ENCODE measurements at regions not wholly inside any gene's neighbourhood (a gene's known extent, or its start where the extent isn't known, plus 50 kb on each side); places are given as distances from the start of the nearest gene placed in this dataset.
A peak's percentile ranks its signal among the peaks of the same experiment; 100 is the strongest.

DNA sequence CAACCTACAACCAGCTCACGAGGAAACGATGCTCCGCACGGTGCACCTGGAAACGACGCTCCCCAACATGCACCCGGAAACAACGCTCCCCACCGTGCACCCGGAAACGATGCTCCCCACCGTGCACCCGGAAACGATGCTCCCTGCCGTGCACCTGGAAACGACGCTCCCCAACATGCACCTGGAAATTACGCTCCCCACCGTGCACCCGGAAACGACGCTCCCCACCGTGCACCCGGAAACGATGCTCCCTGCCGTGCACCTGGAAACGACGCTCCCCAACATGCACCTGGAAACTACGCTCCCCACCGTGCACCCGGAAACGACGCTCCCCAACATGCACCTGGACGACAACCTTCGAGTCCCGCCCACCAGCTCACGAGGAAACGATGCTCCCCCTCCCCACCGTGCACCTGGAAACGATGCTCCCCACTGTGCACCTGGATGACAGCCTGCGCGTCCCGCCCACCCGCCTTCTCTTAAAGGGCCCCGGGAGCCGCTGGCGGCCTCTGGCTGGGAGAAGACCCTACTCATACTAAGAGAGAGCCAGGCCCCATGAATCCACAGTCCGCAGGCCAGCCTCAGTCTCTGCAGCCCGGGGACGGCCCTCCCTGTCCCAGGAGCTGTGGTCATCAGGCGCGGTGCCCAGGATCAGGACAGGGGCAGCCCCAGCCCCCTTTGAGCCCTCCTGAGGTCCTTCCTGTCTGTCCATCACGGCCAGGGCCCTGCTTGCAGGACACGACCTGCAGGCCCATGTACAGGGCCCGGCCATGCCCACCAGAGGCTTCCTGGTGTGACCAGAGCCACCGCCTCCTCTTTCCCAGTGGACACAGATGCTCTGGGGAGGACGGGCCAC lies 98.3 kb downstream of the PDGFA start:
- WGBS, 2 donors: 73 to 83% methylated on average over 11 to 15 of the region's 57 CpGs
- H3K4me3 ChIP-seq: no peak overlapping the region
- intact Hi-C loops (cut with DNase I): no loop called here
- H3K27me3 ChIP-seq: peaks cover 0 to 23% (median 0%) of the 10 kb centered on the region in 4 donors
- H3K36me3 ChIP-seq: no peaks in the 10 kb centered on the region
- no peak overlapping the region for H3K27ac ChIP-seq
- H3K9me3 ChIP-seq: peaks cover 0 to 14% (median 7%) of the 10 kb centered on the region in 3 donors
- peaks cover 0 to 21% (median 8%) of the 10 kb centered on the region in 3 donors for H3K4me1 ChIP-seq
- TF ChIP-seq, protein P1, sequence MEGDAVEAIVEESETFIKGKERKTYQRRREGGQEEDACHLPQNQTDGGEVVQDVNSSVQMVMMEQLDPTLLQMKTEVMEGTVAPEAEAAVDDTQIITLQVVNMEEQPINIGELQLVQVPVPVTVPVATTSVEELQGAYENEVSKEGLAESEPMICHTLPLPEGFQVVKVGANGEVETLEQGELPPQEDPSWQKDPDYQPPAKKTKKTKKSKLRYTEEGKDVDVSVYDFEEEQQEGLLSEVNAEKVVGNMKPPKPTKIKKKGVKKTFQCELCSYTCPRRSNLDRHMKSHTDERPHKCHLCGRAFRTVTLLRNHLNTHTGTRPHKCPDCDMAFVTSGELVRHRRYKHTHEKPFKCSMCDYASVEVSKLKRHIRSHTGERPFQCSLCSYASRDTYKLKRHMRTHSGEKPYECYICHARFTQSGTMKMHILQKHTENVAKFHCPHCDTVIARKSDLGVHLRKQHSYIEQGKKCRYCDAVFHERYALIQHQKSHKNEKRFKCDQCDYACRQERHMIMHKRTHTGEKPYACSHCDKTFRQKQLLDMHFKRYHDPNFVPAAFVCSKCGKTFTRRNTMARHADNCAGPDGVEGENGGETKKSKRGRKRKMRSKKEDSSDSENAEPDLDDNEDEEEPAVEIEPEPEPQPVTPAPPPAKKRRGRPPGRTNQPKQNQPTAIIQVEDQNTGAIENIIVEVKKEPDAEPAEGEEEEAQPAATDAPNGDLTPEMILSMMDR (IDR thresholded peaks at IDR 0.05): no peak
- no peak for TF ChIP-seq POLR2A (IDR thresholded peaks at IDR 0.05)
- no peak for DNase-seq

DNA sequence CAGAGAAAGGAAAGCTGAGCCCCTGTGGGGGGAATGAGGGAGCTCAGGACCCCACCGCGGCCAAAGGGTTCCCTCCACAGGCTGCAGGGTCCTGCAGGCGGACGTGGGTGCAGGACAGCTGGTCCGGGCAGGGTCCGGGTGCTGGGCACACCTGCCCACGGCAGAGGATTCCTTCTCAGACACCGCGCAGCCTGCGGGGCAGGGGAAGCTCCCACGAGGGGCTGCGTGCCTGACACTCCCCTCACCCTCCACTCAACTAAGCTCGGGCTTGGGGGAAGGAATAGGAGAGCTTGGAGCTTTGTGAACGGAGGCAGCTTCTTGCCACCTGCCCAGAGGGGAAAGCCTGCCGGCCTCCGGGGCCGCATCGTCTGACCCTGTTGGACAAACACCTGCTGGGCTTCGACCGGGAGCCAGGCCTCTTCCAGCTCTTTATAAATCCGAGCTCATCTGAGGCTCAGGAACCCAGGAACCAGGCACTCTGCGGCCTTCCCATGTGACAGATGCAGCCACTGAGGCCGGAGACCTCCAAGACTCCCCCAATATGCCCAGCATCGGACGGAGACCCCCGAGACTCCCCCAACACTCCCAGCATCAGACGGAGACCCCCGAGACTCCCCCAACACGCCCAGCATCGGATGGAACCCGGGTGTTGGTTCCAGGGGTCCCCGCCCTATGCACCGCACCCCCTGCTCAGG lies 97.3 kb downstream of the PDGFA start:
- TF ChIP-seq, protein P1 (IDR thresholded peaks at IDR 0.05): no peak
- TF ChIP-seq POLR2A (IDR thresholded peaks at IDR 0.05): no peak
- DNase-seq: no peak
- WGBS, 2 donors: 80 to 97% methylated on average over 2 to 7 of the region's 33 CpGs
- no peak overlapping the region for H3K27ac ChIP-seq
- intact Hi-C loops (cut with DNase I): no loop called here
- peaks cover 0 to 29% (median 0%) of the 10 kb centered on the region in 4 donors for H3K27me3 ChIP-seq
- peaks cover 0 to 8% (median 7%) of the 10 kb centered on the region in 3 donors for H3K9me3 ChIP-seq
- H3K4me3 ChIP-seq: no peak overlapping the region
- H3K4me1 ChIP-seq: peaks cover 0 to 21% (median 8%) of the 10 kb centered on the region in 3 donors
- H3K36me3 ChIP-seq: no peaks in the 10 kb centered on the region

DNA sequence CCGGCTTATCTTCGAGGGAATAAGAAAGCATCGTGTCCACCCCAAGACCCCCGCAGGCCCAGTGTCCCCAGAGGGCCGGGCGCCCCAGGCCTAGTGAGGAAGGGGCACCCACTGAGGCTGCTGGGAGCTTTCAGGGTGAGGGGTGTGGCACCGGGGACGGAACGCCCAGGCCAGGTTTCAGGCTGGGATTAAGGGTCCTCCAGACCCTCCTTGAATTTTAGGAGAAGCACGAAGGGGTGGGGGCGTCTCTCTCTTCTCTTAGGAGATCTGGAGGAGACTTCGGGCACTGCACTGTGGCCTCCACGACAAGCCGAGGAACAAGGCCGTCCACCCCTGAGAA lies 96.8 kb downstream of the PDGFA start:
- 96% methylated on average over 4 of the region's 15 CpGs; no CpG with 5 or more reads in 1 of the 2 donors for WGBS, 2 donors
- Histone ChIP-seq H3K9me3 (peaks cover 0 to 3% (median 2%) of the 10 kb centered on the region in 3 donors), H3K4me3 (no peak overlapping the region), H3K36me3 (no peaks in the 10 kb centered on the region), H3K27ac (no peak overlapping the region), H3K27me3 (peaks cover 0 to 29% (median 0%) of the 10 kb centered on the region in 4 donors), H3K4me1 (peaks cover 0 to 21% (median 8%) of the 10 kb centered on the region in 3 donors)
- no peak for TF ChIP-seq POLR2A (IDR thresholded peaks at IDR 0.05)
- TF ChIP-seq, protein P1 (IDR thresholded peaks at IDR 0.05): no peak
- intact Hi-C loops (cut with DNase I): no loop called here
- no peak for DNase-seq

DNA sequence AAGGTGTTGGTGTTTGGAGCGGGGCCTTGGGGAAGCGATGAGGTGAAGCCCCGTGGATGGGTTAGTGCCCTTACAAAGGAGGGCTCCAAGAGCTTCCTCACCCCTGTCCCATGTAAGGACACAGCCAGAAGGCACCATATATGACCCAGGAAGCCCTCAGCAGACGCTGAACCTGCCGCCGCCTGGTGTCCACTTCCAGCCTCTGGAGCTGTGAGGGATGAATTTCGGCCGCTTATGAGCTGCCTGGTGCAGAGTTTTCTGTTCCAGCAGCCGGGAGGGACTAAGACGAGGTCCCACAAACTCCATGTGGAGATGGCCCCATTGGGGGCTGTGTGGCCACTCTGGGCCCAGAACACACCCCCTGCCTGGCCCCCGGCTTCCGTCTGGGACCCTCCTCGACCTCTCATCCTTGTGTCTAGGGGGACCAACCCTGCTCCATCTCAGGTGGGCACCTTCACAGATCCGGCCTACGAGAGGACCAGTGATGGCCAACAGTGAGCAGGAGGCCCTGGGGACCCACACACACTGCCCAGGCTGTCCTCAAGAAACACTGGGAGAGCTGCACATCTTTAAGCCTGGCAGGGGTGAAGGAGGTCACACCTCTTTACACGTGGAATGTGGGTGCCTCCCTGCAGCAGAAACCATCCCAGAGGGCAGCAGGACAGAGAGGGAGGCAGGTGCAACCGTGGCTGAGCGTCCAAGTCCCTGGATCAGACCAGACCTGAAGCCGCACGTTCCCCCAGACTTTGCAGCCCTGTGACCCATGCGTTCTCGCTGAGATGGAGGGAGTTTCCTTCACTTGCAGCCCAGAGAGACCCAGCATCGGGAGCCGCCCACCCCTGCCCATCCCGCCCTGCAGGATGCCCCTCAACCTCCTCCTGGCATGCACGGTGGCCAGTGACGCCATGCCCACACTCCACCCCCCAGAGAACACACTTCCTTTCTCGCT lies 96.1 kb downstream of the PDGFA start:
- TF ChIP-seq POLR2A (IDR thresholded peaks at IDR 0.05): no peak
- WGBS, 2 donors: 90 to 97% methylated on average over 5 to 11 of the region's 28 CpGs
- Histone ChIP-seq H3K27ac (no peak overlapping the region), H3K27me3 (peaks cover 0 to 29% (median 0%) of the 10 kb centered on the region in 4 donors), H3K4me1 (peaks cover 0 to 21% (median 8%) of the 10 kb centered on the region in 3 donors), H3K4me3 (no peak overlapping the region), H3K9me3 (no peaks in the 10 kb centered on the region), H3K36me3 (no peaks in the 10 kb centered on the region)
- intact Hi-C loops (cut with DNase I): no loop called here
- DNase-seq: no peak

DNA sequence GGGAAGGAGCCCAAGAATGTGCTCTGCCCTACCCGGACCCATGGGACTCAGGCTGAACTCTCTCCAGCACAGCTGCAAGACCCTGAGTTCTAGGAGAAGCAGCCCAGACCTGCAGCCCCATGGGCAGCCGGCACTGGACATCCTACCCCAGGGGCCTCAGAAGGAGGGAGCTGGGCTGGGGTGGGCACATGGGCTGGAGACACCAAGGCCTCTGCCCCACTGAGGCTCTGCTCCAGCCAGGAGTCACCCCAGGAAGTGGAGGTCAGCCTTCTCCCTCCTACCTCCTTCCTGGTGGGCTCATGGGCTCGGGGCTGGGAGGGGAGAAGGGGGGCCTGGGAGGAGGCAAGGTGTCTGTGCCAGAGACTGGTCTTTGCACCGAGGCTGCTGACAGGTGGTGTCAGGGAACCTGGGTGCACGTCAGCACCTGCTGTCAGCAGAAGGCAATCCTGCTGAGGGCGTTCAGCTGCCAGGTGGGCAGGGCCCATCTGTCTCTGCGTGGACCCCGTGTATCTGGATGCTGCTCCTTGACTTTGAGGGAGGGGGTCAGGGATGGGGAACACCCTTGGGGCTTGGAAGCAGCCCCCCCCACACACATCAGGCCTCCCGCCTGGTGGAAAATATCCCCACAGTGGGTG lies 95.2 kb downstream of the PDGFA start:
- peak overlapping the region in 2 of 4 donors; percentile 25 to 36 for H3K27ac ChIP-seq
- 70% methylated on average over 2 of the region's 9 CpGs; no CpG with 5 or more reads in 1 of the 2 donors for WGBS, 2 donors
- intact Hi-C loops (cut with DNase I): no loop called here
- no peaks in the 10 kb centered on the region for H3K9me3 ChIP-seq
- no peaks in the 10 kb centered on the region for H3K36me3 ChIP-seq
- DNase-seq: no peak
- H3K27me3 ChIP-seq: peaks cover 0 to 29% (median 0%) of the 10 kb centered on the region in 4 donors
- TF ChIP-seq, protein P1 (IDR thresholded peaks at IDR 0.05): no peak
- no peak for TF ChIP-seq POLR2A (IDR thresholded peaks at IDR 0.05)
- H3K4me1 ChIP-seq: peaks cover 0 to 21% (median 8%) of the 10 kb centered on the region in 3 donors
- H3K4me3 ChIP-seq: no peak overlapping the region
